ENCODE measurements at regions not wholly inside any gene's neighbourhood (a gene's known extent, or its start where the extent isn't known, plus 50 kb on each side); places are given as distances from the start of the nearest gene placed in this dataset.

DNA sequence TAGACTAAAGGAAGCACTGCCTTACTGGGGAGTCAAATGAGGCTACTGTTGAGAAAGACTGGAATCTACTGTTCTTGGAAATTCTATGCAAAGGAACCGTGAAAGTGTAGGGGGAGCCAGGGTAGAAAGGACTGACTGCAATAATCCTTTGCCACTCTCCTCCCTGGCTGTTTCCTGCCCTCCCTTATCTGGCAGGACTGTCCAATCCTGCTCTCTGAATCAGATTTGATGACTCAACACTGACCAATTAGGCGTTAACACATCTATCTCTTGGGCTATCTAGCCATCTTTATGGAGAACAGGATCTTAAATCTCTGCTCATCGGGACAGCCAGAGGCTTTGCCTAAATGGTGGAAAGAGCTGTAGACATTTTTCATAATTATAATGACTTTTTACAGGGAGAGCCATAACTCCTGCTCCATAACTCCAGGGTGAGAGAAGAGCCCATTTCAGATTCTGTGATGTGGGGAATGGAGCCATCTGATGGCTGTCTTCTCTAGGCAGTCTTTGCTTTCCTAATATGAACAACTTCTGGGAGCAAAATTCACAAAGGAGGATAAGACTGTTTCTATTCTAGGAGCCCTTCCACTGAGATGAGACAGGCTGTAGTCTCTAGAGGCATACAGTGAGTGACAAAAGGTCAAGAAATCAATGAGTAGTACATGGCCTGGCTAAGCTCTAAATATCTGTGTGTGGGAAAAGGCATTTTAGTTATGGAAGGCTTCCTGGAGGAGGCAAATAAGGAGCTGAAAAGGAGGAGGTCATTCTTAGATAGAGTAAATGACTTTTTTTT is 68.9 kb upstream of the CISTR start:
- H3K4me3 ChIP-seq (ENCODE audit: low read length), result no peak overlapping the region
- DNase-seq (ENCODE audit: low read depth), result peak; percentile 12
- TF ChIP-seq, protein P1, sequence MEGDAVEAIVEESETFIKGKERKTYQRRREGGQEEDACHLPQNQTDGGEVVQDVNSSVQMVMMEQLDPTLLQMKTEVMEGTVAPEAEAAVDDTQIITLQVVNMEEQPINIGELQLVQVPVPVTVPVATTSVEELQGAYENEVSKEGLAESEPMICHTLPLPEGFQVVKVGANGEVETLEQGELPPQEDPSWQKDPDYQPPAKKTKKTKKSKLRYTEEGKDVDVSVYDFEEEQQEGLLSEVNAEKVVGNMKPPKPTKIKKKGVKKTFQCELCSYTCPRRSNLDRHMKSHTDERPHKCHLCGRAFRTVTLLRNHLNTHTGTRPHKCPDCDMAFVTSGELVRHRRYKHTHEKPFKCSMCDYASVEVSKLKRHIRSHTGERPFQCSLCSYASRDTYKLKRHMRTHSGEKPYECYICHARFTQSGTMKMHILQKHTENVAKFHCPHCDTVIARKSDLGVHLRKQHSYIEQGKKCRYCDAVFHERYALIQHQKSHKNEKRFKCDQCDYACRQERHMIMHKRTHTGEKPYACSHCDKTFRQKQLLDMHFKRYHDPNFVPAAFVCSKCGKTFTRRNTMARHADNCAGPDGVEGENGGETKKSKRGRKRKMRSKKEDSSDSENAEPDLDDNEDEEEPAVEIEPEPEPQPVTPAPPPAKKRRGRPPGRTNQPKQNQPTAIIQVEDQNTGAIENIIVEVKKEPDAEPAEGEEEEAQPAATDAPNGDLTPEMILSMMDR (conservative IDR thresholded peaks at IDR 0.05; ENCODE audit: low read length), result no peak

DNA sequence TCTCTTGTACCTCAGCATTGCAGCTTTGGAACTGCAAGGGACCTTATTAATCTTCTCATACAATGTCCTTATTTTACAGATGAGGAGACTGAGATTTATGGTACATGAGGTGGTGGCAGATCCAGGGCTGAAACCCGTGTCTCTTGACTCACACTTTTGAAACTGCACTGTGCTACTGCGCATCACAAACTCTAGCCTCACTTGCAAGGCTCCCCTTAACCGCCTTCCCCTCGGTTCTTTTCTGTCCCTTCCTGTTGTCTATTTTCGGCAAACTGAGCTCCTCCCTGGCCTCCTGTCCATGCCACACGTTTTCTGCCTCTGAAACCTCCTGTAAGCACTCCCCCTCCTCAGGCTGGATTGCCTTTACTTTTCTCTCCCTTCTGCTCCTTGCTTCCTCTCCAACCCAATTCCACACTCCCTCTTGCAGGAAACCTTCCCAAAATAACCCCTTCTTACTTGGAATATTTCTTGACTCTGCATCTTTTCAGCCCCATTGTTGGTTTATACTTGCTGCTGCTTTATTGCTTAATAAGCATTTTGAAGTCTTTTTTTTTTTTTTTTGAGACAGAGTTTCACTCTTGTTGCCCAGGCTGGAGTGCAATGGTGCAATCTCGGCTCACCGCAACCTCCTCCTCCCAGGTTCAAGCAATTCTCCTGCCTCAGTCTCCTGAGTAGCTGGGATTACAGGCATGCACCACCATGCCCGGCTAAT is 72.4 kb upstream of the CISTR start:
- DNase-seq (ENCODE audit: low read depth), result no peak
- H3K4me3 ChIP-seq (ENCODE audit: low read length), result no peak overlapping the region
- TF ChIP-seq, protein P1 (conservative IDR thresholded peaks at IDR 0.05; ENCODE audit: low read length), result no peak

DNA sequence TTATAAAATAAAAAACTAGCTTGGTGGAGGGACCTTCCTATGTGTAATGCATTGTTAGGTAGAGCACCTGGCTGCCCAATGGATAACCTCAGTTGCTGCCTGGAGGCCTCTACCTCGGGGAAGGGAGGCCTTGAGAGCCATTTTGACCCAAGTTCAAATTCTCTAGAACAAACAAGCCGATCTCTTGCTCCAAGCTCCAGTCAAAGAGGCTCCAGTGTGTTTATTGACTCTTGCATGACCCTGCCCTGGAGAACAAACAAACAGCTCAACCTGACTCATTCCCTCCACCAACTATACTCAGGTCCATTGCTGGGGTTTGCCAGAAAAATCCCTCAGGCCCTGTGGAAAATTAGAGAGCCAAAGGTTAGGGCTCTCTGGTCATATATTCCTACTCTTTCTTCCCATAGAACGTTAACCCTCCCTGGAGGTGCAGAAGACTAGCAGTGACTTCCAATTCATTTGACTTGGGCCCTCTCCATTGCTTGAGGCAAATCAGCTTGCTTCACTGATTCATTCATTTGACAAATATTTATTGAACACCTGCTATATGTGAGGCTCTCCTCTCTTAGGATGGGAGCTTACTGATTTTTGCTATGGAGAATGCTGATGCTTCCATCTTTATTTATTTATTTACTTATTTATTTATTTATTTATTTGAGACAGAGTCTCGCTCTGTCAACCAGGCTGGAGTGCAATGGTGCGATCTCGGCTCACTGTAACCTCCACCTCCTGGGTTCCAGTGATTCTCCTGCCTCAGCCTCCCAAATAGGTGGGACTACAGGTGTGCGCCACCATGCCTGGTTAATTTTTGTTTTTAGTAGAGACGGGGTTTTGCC is 73.7 kb upstream of the CISTR start:
- no peak for DNase-seq (ENCODE audit: low read depth)
- TF ChIP-seq, protein P1 (conservative IDR thresholded peaks at IDR 0.05; ENCODE audit: low read length), result no peak
- H3K4me3 ChIP-seq (ENCODE audit: low read length), result no peak overlapping the region

DNA sequence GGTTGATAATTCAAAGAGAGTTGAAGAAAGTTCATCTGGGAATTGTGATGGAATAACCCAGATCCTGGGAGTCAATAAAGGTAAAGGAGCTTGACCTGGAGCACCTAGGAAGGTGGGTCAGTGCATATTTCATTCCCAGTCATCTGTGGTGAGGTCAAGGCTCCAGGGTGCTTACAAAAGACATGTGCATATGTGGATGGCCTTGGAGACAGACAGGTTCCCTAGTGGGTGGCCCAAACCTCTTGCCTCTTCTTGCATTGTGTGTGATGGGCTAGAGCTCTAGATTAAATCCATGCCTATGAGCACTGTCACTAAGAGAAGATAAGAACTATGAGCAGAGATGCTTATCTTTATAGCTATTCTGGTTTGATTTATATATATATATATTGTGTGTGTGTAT is 75.5 kb upstream of the CISTR start:
- no peak for DNase-seq (ENCODE audit: low read depth)
- no peak overlapping the region for H3K4me3 ChIP-seq (ENCODE audit: low read length)
- TF ChIP-seq, protein P1 (conservative IDR thresholded peaks at IDR 0.05; ENCODE audit: low read length), result no peak

DNA sequence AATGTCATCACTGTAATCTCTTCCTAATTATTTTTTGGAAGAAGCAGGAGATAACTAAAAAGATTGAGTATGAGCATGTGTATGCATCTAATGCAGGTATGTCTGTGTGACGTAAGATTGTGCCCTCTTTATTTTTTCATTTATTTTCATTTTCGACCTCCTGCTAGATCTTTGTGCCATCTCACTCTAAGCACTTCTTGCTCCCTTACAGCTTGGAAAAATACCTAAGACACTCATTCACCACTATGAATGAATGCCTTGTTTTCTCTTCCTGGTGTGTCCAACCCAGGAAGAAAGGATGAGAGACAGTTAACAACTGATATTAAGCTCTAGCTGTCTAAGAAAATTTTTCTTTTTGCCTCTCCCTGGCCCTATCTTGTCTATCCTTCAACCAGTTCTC is 76.8 kb upstream of the CISTR start:
- TF ChIP-seq, protein P1 (conservative IDR thresholded peaks at IDR 0.05; ENCODE audit: low read length), result no peak
- no peak for DNase-seq (ENCODE audit: low read depth)
- H3K4me3 ChIP-seq (ENCODE audit: low read length), result no peak overlapping the region

DNA sequence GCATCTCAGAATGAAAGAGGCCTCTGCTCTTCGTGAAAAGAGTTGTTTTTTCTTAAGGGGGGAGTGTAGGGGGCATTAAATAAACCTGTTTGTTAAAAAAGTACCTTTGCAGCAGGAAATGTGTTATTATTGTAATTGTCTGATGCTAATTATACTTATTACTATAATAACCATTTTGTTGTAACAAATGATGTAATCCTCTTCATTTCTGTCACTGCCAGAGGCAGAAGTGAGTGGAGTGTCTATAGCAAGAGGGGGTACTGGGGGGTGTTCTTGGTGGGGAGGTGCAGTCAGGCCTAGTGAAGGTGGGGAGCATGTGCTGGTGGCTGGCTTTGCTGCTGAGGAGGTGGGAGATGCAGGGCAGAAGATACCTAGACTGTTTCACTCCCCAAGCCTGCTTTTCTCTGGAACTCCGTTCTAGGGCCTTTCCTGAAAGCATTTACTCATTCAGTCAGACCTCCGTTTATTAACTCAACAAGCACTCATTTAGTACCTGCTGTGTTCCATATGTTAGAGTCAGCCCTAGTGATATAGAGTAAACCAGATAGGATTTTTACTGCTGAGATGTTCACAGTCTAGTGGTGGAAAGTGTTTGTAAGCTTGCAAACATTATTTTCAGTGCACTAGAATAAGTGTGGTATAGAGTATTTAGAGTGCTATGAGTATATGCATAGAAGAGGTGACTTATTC is 77.5 kb upstream of the CISTR start:
- H3K4me3 ChIP-seq (ENCODE audit: low read length), result no peak overlapping the region
- no peak for DNase-seq (ENCODE audit: low read depth)
- TF ChIP-seq, protein P1 (conservative IDR thresholded peaks at IDR 0.05; ENCODE audit: low read length), result peak; percentile 10; the same call in 1 of the 2 replicates
